ENCODE measurements at regions not wholly inside any gene's neighbourhood (a gene's known extent, or its start where the extent isn't known, plus 50 kb on each side); places are given as distances from the start of the nearest gene placed in this dataset.

DNA sequence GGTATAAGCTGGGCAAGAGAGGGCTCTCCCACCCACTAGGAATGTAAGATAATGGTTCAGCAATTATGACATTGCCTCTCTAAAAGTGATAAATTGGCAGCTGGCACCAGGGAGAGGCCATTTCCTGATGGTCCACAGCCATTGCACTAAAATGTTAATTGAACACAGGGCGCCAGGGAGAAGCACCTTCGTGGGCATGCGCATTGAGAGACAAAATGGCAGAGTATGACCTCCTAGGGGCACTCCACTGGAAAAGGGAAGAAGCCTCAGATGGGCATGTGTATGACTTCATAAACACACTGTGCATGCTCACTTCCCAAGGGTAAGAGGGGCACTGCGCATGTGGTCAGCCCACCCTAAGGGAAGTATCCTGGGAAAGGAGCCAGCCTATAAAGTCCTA is 419.2 kb downstream of the AGTPBP1 start:
- TF ChIP-seq CTCF (IDR thresholded peaks at IDR 0.05), result no peak
- TF ChIP-seq POLR2A (IDR thresholded peaks at IDR 0.05), result no peak
- no peak for TF ChIP-seq EP300 (IDR thresholded peaks at IDR 0.05)
